Endodermal cell (in vitro differentiated cells): ENCODE measurements at regions not wholly inside any gene's neighbourhood (a gene's known extent, or its start where the extent isn't known, plus 50 kb on each side); places are given as distances from the start of the nearest gene placed in this dataset.

Experiments used
- DNase-seq: peaks from one replicate; pipeline ENCODE4 v3.0.0-alpha.2; 2017
- H3K27ac ChIP-seq: 2 replicates; pipeline ENCODE4 v1.5.1; 2013; ENCODE audit warnings: mild to moderate bottlenecking, low read depth, low read length, moderate library complexity
- H3K27me3 ChIP-seq: 2 replicates; pipeline ENCODE4 v1.6.1; 2013; ENCODE audit warnings: mild to moderate bottlenecking, low read length, moderate library complexity; ENCODE audit not compliant: insufficient read depth, control insufficient read depth, poor library complexity, severe bottlenecking
- H3K36me3 ChIP-seq: 2 replicates; pipeline ENCODE4 v1.7.0; 2013; ENCODE audit warnings: mild to moderate bottlenecking, low read length, moderate library complexity; ENCODE audit not compliant: control insufficient read depth, insufficient read depth
- H3K4me1 ChIP-seq: one replicate; pipeline ENCODE4 v1.7.0; 2013; ENCODE audit warnings: low read length; ENCODE audit not compliant: control insufficient read depth, insufficient read depth
- H3K4me3 ChIP-seq: 2 replicates; pipeline ENCODE4 v1.5.1; 2013; ENCODE audit warnings: mild to moderate bottlenecking, low read length, moderate library complexity
- H3K9ac ChIP-seq: 2 replicates; pipeline ENCODE4 v1.6.1; 2013; ENCODE audit warnings: mild to moderate bottlenecking, low read length, moderate library complexity; ENCODE audit not compliant: poor library complexity, severe bottlenecking; ENCODE audit errors: extremely low read depth
- H3K9me3 ChIP-seq: 2 replicates; pipeline ENCODE4 v1.6.1; 2013; ENCODE audit warnings: mild to moderate bottlenecking, low read length, moderate library complexity; ENCODE audit not compliant: control insufficient read depth
- H3K27ac Mint-ChIP-seq: 2 replicates; pipeline ENCODE4 v1.8.0; 2020; ENCODE audit warnings: mixed read lengths
- H3K27me3 Mint-ChIP-seq: 2 replicates; pipeline ENCODE4 v1.8.0; 2021; ENCODE audit warnings: mild to moderate bottlenecking, mixed read lengths; ENCODE audit not compliant: insufficient read depth
- H3K36me3 Mint-ChIP-seq: 2 replicates; pipeline ENCODE4 v1.8.0; 2020; ENCODE audit warnings: low read depth, mixed read lengths
- H3K4me1 Mint-ChIP-seq: 2 replicates; pipeline ENCODE4 v1.8.0; 2020; ENCODE audit warnings: mixed read lengths
- H3K4me3 Mint-ChIP-seq: 2 replicates; pipeline ENCODE4 v1.8.0; 2020; ENCODE audit warnings: mild to moderate bottlenecking, moderate library complexity, mixed read lengths
- H3K9me3 Mint-ChIP-seq: 2 replicates; pipeline ENCODE4 v1.8.0; 2020; ENCODE audit warnings: mild to moderate bottlenecking, mixed read lengths
- WGBS, 2 experiments: methylation state at CpG; one replicate each; pipeline versions ENCODE4 v1.1.5 to v1.1.7; 2013; ENCODE audit warnings: missing lambda C conversion rate in 2 of 2, mixed read lengths in 1 of 2; ENCODE audit not compliant: insufficient coverage in 1 of 2, insufficient read length in 1 of 2; 5-methylcytosine and 5-hydroxymethylcytosine counted together
- TF ChIP-seq, protein P1 (sequence below): fragments of 200-600 bp; sonication (generic); conservative IDR thresholded peaks from 2 replicates; pipeline ENCODE4 v1.5.0; 2021; ENCODE audit warnings: antibody characterized with exemption, mild to moderate bottlenecking

DNA sequence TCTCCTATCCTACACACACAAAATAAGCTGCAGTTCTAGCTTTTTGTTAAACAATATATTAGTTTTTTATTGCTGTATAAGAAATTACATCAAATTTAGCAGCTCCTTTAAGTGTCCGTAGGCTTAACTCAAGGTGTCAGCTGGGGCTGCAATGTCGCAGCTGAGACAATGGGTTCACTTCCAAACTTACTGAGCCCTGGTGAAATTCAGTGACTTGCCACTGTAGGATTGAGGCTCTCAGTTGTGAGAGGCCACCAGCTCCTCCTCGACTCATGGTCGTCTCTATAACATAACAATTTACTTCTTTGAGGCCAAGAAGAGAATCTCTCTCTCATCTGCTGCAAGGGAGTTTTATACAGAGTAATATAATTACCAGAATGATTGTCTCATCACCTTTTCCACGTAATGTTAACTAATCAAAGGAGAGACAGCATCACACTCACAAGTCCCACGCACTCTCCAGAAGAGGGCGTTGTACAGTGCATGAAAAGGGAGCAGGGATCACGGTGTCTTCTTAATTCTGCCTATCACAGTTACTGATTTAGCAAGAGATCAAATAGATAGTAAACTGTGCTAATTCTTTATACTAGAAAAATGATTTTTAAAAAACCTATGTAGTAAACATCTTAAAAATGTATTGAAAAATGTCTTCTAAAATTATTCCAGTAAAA lies 735.6 kb upstream of the GBE1 start:
- DNase-seq: peak; percentile 70
- Mint-ChIP-seq H3K36me3 (no peaks in the 10 kb centered on the region), H3K27ac (no peak overlapping the region), H3K9me3 (no peaks in the 10 kb centered on the region), H3K27me3 (no peaks in the 10 kb centered on the region), H3K4me1 (no peaks in the 10 kb centered on the region), H3K4me3 (no peak overlapping the region)
- H3K4me3 ChIP-seq: no peak overlapping the region
- 59 to 71% methylated on average over 4 to 8 of the region's 8 CpGs for WGBS, 2 experiments
- no peak overlapping the region for H3K9ac ChIP-seq
- TF ChIP-seq, protein P1, sequence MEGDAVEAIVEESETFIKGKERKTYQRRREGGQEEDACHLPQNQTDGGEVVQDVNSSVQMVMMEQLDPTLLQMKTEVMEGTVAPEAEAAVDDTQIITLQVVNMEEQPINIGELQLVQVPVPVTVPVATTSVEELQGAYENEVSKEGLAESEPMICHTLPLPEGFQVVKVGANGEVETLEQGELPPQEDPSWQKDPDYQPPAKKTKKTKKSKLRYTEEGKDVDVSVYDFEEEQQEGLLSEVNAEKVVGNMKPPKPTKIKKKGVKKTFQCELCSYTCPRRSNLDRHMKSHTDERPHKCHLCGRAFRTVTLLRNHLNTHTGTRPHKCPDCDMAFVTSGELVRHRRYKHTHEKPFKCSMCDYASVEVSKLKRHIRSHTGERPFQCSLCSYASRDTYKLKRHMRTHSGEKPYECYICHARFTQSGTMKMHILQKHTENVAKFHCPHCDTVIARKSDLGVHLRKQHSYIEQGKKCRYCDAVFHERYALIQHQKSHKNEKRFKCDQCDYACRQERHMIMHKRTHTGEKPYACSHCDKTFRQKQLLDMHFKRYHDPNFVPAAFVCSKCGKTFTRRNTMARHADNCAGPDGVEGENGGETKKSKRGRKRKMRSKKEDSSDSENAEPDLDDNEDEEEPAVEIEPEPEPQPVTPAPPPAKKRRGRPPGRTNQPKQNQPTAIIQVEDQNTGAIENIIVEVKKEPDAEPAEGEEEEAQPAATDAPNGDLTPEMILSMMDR: peak; percentile 89
- no peak overlapping the region for H3K27ac ChIP-seq
- H3K9me3 ChIP-seq: no peaks in the 10 kb centered on the region
- no peaks in the 10 kb centered on the region for H3K27me3 ChIP-seq
- H3K36me3 ChIP-seq: no peaks in the 10 kb centered on the region
- no peaks in the 10 kb centered on the region for H3K4me1 ChIP-seq

DNA sequence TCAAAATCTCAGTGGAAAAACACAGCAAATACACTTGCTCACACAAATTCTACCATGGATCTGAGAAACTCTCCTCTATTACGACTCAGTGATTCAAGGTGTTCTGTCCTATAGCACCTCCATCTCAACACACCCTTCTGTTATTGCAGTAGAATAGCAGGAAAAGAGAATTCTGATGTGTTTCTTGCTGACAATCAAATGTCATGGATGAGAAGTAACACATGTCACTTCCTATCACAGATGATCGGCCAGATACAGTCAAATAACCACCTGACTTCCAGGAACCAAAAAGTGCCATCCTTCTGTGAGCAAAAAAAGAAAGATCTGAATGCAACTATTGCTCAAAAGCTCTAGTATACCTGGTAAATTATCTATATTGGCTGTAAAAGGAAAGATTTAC lies 734.2 kb upstream of the GBE1 start:
- no peaks in the 10 kb centered on the region for H3K36me3 ChIP-seq
- Mint-ChIP-seq H3K9me3 (no peaks in the 10 kb centered on the region), H3K4me3 (no peak overlapping the region), H3K27me3 (no peaks in the 10 kb centered on the region), H3K36me3 (no peaks in the 10 kb centered on the region), H3K27ac (no peak overlapping the region), H3K4me1 (no peaks in the 10 kb centered on the region)
- H3K4me1 ChIP-seq: no peaks in the 10 kb centered on the region
- H3K27me3 ChIP-seq: no peaks in the 10 kb centered on the region
- no peak overlapping the region for H3K27ac ChIP-seq
- 95% methylated on average over 2 of the region's 2 CpGs; no CpG with 5 or more reads in 1 of the 2 experiments for WGBS, 2 experiments
- TF ChIP-seq, protein P1: no peak
- H3K9ac ChIP-seq: no peak overlapping the region
- DNase-seq: no peak
- H3K9me3 ChIP-seq: no peaks in the 10 kb centered on the region
- no peak overlapping the region for H3K4me3 ChIP-seq

DNA sequence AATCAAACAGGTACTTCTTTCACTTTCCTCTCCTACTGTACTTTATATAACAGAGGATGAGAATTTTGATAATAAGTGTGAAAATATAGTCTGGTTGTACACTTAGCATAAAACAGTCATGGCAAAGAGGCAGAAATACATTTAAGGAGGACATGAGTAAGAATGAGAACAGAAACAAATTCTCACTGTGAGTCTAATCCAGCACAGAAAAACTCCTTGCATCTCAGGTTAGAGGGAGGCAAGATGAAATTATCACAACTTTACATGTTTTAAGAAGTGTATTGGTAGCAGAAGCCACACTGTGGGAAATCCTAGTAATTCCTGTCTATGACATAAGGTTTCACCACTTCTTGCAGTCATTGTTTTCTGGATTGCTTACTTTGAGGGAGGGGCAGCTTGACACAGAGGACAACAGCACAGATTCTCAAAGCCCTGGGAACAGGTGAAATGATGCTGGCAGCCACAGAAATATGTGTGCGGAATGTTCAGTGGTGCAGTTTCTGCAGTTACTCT lies 733.6 kb upstream of the GBE1 start:
- Mint-ChIP-seq H3K27ac (no peak overlapping the region), H3K9me3 (no peaks in the 10 kb centered on the region), H3K36me3 (no peaks in the 10 kb centered on the region), H3K4me1 (no peaks in the 10 kb centered on the region), H3K27me3 (no peaks in the 10 kb centered on the region), H3K4me3 (no peak overlapping the region)
- WGBS, 2 experiments: 82 to 97% methylated on average over 1 of the region's 1 CpG
- no peaks in the 10 kb centered on the region for H3K27me3 ChIP-seq
- no peaks in the 10 kb centered on the region for H3K36me3 ChIP-seq
- TF ChIP-seq, protein P1: no peak
- H3K9ac ChIP-seq: no peak overlapping the region
- no peaks in the 10 kb centered on the region for H3K9me3 ChIP-seq
- H3K4me3 ChIP-seq: no peak overlapping the region
- no peak overlapping the region for H3K27ac ChIP-seq
- DNase-seq: no peak
- H3K4me1 ChIP-seq: no peaks in the 10 kb centered on the region
